NCI-H446 treated with DMSO at 0.1 percent for 48 hours (cell line): ENCODE measurements at regions not wholly inside any gene's neighbourhood (a gene's known extent, or its start where the extent isn't known, plus 50 kb on each side); places are given as distances from the start of the nearest gene placed in this dataset.
"Not testable (repeated sequence)": the region's sequence is repeated elsewhere in the genome, so short reads cannot be mapped to it uniquely, and the experiment has no call there.

ENCODE experiments used
- DNase-seq: peaks from one replicate; lab custom pipeline; 2025; lab: John Stamatoyannopoulos, UW

- DNase-seq: no peak
These were observed 982.3 kb downstream of the GATA3 start for GRCh38 chr10:9036711-9037204.

- DNase-seq: no peak
These were observed 983.7 kb downstream of the GATA3 start for GRCh38 chr10:9038146-9038714.

DNA sequence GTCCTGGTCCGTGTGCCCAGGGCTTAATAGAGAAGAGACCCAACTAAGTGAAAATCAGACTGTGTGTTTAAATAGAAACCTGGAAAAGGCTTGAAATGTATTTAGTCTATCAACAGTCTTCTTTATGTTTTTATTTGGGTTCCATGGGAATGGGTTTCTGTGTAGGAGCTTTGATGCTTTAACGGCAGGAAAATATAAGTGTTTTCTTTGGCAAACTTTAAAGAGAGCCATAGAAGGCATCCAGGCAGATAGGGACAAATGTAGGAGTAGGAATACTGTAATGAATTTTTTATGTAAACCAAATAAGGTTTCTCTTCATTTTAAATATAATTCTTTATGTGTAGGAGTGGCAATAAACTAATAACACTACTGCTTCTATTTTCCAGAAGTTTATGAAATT lies 989.0 kb downstream of the GATA3 start:
- DNase-seq: no peak

- no peak for DNase-seq
These were observed 990.8 kb downstream of the GATA3 start for GRCh38 chr10:9045311-9045710.

DNA sequence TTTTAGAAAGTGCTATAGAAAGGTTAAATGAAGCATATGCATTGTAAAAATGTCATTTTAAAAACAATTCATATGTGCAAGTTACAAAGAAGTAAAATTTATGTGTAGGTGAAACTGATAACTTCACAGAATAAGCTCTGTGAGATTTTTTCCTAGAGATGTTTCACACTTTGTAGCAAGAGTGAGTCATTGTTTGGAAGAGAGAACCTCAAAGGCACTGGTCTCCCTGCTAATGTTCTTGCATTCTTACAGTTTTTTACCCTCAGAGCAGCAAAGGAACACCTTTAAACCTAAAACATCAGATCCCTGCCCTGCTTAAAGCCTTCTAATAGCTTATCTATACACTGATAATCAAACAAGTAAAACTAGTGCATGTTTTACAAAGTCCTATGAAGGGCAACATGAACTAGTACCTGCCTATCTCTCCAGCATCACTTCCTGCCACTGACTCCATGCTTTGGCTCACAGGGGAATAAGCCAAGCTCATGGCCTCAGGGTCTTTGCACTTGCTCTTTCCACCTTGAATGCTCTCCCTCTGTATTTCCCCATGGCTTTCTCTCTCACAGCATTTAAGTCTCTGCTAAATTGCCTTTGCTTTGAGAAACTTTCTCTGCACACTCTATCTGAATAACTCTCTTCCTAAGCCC lies 997.0 kb downstream of the GATA3 start:
- no peak for DNase-seq

DNA sequence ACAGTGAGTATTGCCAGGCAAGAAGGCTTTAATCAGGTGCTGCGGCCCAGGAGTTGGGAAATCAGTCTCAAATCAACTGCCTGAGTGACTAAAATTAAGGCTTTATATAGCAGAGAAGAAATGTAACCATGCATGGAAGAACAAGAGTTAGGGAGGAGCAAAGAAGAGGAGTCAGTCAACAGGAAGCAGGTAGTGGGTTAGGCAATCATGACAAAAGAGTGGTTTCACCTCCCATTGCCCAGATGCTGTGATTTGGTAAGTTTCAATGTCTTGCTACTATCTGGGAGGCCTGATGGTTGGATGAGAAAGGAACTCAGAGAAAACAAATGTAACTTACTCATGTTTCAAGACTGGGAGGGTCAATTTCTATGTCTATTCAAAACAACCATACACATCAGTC lies 998.3 kb downstream of the GATA3 start:
- DNase-seq: no peak

- DNase-seq: no peak
These were observed 1002.0 kb downstream of the GATA3 start for GRCh38 chr10:9056521-9056920.

DNA sequence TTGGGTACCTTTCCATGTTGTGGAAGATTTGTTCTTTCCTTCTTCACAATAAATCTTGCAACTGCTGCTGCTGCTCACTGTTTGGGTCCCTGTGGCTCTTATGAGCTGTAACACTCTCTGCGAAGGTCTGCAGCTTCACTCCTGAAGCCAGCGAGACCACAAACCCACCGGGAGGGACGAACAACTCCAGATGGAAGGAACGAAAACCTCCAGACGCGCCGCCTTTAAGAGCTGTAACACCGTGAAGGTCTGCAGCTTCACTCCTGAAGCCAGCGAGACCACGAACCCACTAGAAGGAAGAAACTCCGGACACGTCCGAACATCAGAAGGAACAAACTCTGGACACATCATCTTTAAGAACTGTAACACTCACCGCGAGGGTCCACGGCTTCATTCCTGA lies 1002.8 kb downstream of the GATA3 start:
- not testable (repeated sequence) for DNase-seq

DNA sequence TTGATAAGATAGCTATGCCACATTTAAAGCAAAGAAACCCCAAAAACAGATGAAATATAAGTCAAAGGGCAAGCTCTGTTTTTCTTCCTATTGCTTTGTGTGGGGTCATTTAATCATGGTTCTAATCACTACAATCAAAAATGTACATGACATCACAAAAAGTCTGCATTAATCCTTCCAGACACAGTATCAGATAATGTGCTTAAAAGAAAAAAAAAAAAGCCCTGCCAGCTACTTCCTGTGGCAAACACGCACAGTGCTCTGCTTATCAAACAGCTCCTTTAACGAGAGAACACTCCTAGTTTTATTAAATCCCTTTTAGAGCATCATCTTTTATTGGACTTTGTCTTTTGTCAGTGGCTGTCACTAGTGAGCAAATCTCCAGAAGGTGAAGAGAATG lies 1005.8 kb downstream of the GATA3 start:
- no peak for DNase-seq

DNA sequence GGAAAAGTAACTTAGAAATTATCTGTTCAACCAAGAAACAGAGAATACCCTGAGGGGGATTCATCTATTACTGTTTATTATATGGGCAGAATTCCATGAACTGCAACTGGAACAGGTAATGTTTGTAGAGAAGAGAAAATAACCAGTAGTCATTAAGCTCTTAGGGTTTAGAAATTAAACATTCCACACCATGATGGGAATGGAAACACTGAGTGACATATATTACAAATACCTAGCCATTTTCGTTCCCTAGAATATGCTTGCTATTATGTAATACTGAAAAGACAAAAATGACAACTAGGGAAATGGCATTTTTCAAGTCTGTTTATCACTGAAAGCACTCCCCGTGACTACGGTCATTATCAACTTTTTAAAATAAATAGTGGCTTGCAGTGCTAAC lies 1007.4 kb downstream of the GATA3 start:
- no peak for DNase-seq

- DNase-seq: no peak
These were observed 1011.7 kb downstream of the GATA3 start for GRCh38 chr10:9066152-9066551.

- no peak for DNase-seq
These were observed 1013.5 kb downstream of the GATA3 start for GRCh38 chr10:9068003-9068402.

GRCh38 chr10:9069136-9069535 lies 1014.6 kb downstream of the GATA3 start:
- no peak for DNase-seq

DNA sequence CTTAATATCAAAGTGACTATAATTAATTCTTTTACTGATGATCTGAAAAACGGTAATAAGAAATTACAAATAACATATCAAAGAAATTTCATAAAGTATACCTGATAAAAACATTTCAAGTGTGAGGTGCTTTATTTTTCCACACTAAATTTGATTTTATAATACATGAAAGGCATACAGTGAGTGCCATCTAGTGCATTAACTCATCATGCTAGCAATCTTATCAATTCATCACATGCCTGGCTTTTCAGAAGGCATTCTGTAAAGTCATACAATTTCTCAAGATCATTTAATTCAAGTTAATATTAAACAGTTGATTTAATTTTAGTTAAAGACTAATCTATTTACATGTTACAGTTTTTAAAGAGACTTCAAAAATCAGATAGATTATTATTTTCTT lies 1020.9 kb downstream of the GATA3 start:
- no peak for DNase-seq

GRCh38 chr10:9076066-9076465 lies 1021.6 kb downstream of the GATA3 start:
- no peak for DNase-seq

DNA sequence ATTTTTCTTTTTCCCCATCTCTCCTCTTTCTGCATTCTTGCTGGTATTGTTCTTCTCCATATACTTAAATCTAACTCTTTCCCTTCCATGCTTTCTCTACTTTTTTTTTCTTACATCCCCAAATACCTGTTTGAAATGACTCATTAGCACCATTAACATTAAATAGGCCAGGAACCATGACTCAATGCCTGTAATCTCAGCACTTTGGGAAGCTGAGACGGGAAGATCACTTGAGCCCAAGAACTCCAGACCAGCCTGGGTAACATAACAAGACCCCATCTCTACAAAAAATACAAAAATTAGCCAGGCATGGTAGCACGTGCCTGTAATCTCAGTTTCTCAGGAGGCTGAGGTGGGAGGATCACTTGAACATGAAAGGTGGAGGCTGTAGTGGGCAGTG lies 1026.8 kb downstream of the GATA3 start:
- DNase-seq: no peak

GRCh38 chr10:9081961-9082360 lies 1027.5 kb downstream of the GATA3 start:
- DNase-seq: no peak

DNA sequence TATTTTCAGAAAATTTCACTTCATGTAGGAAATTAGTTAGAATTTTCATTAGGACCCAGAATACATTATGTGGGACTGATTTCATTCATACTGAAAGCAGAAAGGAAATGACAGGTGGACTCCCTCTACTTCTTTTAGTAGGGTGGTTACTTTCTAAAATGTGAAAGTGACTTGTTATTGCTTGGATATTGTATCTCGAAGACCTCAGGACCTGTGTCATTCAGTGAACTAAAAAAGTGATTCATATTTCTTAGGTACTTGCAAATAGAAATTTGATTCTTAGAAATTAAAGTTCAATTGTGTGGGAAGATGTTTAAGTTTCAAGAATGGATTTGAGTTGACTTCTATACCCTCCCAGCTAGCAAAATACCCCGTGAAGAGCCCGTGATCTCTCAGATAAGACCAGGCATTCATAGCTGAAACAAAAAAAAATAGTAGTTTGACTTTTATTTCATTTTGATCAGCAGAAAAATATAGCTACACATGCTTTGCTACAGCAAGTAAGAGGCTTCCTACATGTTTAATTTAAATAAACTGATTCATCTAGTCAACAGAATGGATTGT lies 1037.1 kb downstream of the GATA3 start:
- no peak for DNase-seq

- no peak for DNase-seq
These were observed 1041.8 kb downstream of the GATA3 start for GRCh38 chr10:9096288-9096687.

- DNase-seq: no peak
These were observed 1042.9 kb downstream of the GATA3 start for GRCh38 chr10:9097206-9097990.

DNA sequence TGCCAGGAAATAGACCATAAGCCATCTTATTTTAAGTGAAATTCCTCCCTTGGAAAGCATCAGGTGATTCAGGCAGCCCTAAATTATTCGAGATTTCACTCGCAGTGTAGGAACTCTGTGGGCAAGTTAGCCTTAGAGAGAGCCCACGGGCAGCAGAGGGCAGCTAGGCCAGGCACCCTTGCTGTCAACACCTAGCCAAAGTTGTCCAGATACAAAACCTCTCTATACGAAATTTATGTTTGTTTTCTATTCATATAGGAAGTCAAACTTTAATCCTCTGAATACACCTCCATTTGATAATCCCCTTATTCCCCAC lies 1043.5 kb downstream of the GATA3 start:
- DNase-seq: no peak

GRCh38 chr10:9102026-9102425 lies 1047.5 kb downstream of the GATA3 start:
- DNase-seq: no peak

GRCh38 chr10:9103301-9103700 lies 1048.8 kb downstream of the GATA3 start:
- no peak for DNase-seq
